ENCODE measurements at regions not wholly inside any gene's neighbourhood (a gene's known extent, or its start where the extent isn't known, plus 50 kb on each side); places are given as distances from the start of the nearest gene placed in this dataset.

DNA sequence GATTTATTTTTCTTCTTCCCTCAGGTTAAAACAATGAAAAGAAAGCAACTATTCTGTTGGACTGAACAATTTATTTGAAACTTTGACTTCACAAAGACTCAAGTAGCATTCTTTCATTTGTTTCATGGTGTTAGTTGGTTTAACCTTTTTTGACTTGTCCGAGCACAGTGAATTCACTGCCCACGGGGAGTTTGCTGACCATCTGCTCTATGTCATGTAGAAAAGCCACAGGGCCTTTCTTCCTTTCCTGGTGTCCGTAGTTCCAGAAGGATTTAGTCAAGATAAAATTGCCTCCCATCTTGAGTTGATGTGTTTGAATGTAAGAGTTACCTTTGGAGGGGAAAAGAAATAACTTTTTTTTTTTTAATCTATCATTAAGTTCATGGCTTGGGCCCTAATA is 55.1 kb upstream of the ZNF608 start:
- Histone ChIP-seq H3K27ac (ENCODE audit: insufficient read depth, low read depth, low read length) (no peak overlapping the region), H3K9me1 (replicated peaks; ENCODE audit: control insufficient read depth, extremely low read depth, insufficient read depth, low read length) (no peaks in the 10 kb centered on the region), H3K27me3 (ENCODE audit: control insufficient read depth in 2 of 2, insufficient read depth in 2 of 2, low read length in 2 of 2) (no peaks in the 10 kb centered on the region), H3K79me2 (ENCODE audit: control insufficient read depth, insufficient read depth, low read length) (no peaks in the 10 kb centered on the region), H4K20me1 (replicated peaks; ENCODE audit: control insufficient read depth, extremely low read depth, insufficient read depth, low read length) (no peaks in the 10 kb centered on the region), H3K36me3 (ENCODE audit: control insufficient read depth in 2 of 2, extremely low read depth in 1 of 2, insufficient read depth in 2 of 2, low read length in 2 of 2) (no peaks in the 10 kb centered on the region), H3K4me2 (ENCODE audit: insufficient read depth, low read length) (no peak overlapping the region), H2AFZ (ENCODE audit: low read depth, low read length) (no peak overlapping the region), H3K4me3 (replicated peaks in 1 of 3; ENCODE audit: insufficient read depth in 1 of 3, low read depth in 1 of 3, low read length in 3 of 3) (no peak overlapping the region), H3K9me3 (replicated peaks; ENCODE audit: control insufficient read depth, insufficient read depth, low read length) (no peaks in the 10 kb centered on the region), H3K4me1 (ENCODE audit: control insufficient read depth, extremely low read depth, insufficient read depth, low read length) (peaks cover 5% of the 10 kb centered on the region), H3K9ac (replicated peaks; ENCODE audit: extremely low read depth, insufficient read depth, low read length) (no peak overlapping the region)
- BruUV-seq (replicated peaks) = no TSS peak
- DNase-seq (ENCODE audit: low read depth, low spot score) = no peak
- CTCF ChIA-PET = no interaction called here
- dilution Hi-C loops (cut with MboI; ENCODE audit: extremely low pct_ligation_motif_present, low sequenced_read_pairs) = no loop called here
- TF ChIP-seq MYC (IDR thresholded peaks at IDR 0.05; ENCODE audit: low read depth, low read length) (no peak), EZH2 (IDR thresholded peaks at IDR 0.05; ENCODE audit: borderline replicate concordance, low read depth, low read length, severe bottlenecking) (no peak), POLR2A (IDR thresholded peaks at IDR 0.05; ENCODE audit: low read depth, low read length) (no peak), FOS (IDR thresholded peaks at IDR 0.05; ENCODE audit: borderline replicate concordance, insufficient read depth, low read length) (no peak), JUN (IDR thresholded peaks at IDR 0.05; ENCODE audit: borderline replicate concordance, insufficient read depth, insufficient read length, low read depth) (no peak)
- TF ChIP-seq, protein P1, sequence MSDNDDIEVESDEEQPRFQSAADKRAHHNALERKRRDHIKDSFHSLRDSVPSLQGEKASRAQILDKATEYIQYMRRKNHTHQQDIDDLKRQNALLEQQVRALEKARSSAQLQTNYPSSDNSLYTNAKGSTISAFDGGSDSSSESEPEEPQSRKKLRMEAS (IDR thresholded peaks at IDR 0.05; ENCODE audit: insufficient read depth, insufficient read length) = no peak
- no peak for FAIRE-seq
- POLR2A ChIA-PET = no interaction called here
- intact Hi-C loops (cut with micrococcal nuclease) = no loop called here

DNA sequence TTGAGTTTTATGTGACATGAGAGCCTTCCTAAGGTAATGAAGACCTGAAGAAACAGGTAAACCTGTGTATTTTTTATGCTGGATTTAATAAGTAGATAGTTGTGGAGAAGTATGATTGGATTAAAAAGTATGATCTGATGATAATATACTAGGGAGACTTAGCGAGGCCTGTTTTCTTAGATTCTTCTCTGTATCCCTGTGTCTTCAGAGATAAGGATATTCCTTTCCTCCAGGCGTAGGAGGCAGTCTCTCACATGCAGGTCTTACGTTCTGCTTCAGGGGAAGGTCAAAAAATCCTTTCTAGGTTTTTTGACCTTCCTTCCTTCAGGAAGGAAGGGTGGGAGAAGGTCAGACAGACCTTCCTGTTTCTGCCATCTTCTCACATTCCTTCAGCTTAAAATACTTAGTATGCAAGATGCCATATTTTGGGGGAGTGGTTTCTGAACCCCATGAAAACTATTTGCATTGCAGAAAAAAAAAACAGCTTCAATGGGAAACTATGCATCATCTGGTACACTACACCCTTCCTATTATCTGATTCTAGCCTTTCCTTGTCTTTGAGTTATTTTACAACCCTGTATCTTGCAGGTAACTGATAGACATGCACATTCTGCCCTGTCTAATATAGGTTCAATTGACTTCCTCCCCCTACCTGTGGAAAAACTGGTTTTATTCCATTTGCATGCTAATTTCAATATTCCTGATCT is 57.3 kb upstream of the ZNF608 start:
- Histone ChIP-seq H3K79me2 (ENCODE audit: control insufficient read depth, insufficient read depth, low read length) (no peaks in the 10 kb centered on the region), H3K4me1 (ENCODE audit: control insufficient read depth, extremely low read depth, insufficient read depth, low read length) (peaks cover 5% of the 10 kb centered on the region), H3K4me2 (ENCODE audit: insufficient read depth, low read length) (no peak overlapping the region), H3K36me3 (ENCODE audit: control insufficient read depth in 2 of 2, extremely low read depth in 1 of 2, insufficient read depth in 2 of 2, low read length in 2 of 2) (no peaks in the 10 kb centered on the region), H4K20me1 (replicated peaks; ENCODE audit: control insufficient read depth, extremely low read depth, insufficient read depth, low read length) (no peaks in the 10 kb centered on the region), H3K4me3 (replicated peaks in 1 of 3; ENCODE audit: insufficient read depth in 1 of 3, low read depth in 1 of 3, low read length in 3 of 3) (no peak overlapping the region), H3K27ac (ENCODE audit: insufficient read depth, low read depth, low read length) (no peak overlapping the region), H3K9me1 (replicated peaks; ENCODE audit: control insufficient read depth, extremely low read depth, insufficient read depth, low read length) (no peaks in the 10 kb centered on the region), H3K9ac (replicated peaks; ENCODE audit: extremely low read depth, insufficient read depth, low read length) (no peak overlapping the region), H3K9me3 (replicated peaks; ENCODE audit: control insufficient read depth, insufficient read depth, low read length) (no peaks in the 10 kb centered on the region), H3K27me3 (ENCODE audit: control insufficient read depth in 2 of 2, insufficient read depth in 2 of 2, low read length in 2 of 2) (no peaks in the 10 kb centered on the region), H2AFZ (ENCODE audit: low read depth, low read length) (no peak overlapping the region)
- no peak for TF ChIP-seq EZH2 (IDR thresholded peaks at IDR 0.05; ENCODE audit: borderline replicate concordance, low read depth, low read length, severe bottlenecking)
- no peak for TF ChIP-seq POLR2A (IDR thresholded peaks at IDR 0.05; ENCODE audit: low read depth, low read length)
- TF ChIP-seq, protein P1 (IDR thresholded peaks at IDR 0.05; ENCODE audit: insufficient read depth, insufficient read length) = no peak
- TF ChIP-seq JUN (IDR thresholded peaks at IDR 0.05; ENCODE audit: borderline replicate concordance, insufficient read depth, insufficient read length, low read depth) = no peak
- TF ChIP-seq FOS (IDR thresholded peaks at IDR 0.05; ENCODE audit: borderline replicate concordance, insufficient read depth, low read length) = no peak
- no peak for TF ChIP-seq POLR2AphosphoS5 (IDR thresholded peaks at IDR 0.05; ENCODE audit: insufficient read depth, low read depth, low read length)
- TF ChIP-seq GATA2 (IDR thresholded peaks at IDR 0.05; ENCODE audit: insufficient read depth, insufficient read length, low read depth, low read length) = no peak
- TF ChIP-seq, protein P2, sequence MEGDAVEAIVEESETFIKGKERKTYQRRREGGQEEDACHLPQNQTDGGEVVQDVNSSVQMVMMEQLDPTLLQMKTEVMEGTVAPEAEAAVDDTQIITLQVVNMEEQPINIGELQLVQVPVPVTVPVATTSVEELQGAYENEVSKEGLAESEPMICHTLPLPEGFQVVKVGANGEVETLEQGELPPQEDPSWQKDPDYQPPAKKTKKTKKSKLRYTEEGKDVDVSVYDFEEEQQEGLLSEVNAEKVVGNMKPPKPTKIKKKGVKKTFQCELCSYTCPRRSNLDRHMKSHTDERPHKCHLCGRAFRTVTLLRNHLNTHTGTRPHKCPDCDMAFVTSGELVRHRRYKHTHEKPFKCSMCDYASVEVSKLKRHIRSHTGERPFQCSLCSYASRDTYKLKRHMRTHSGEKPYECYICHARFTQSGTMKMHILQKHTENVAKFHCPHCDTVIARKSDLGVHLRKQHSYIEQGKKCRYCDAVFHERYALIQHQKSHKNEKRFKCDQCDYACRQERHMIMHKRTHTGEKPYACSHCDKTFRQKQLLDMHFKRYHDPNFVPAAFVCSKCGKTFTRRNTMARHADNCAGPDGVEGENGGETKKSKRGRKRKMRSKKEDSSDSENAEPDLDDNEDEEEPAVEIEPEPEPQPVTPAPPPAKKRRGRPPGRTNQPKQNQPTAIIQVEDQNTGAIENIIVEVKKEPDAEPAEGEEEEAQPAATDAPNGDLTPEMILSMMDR (IDR thresholded peaks at IDR 0.05; ENCODE audit: extremely low read depth in 1 of 2, insufficient read depth in 1 of 2, low read depth in 1 of 2, low read length in 2 of 2) = no peak
- no peak for TF ChIP-seq MYC (IDR thresholded peaks at IDR 0.05; ENCODE audit: low read depth, low read length)
- CTCF ChIA-PET = no interaction called here
- POLR2A ChIA-PET = no interaction called here
- intact Hi-C loops (cut with micrococcal nuclease) = no loop called here
- dilution Hi-C loops (cut with MboI; ENCODE audit: extremely low pct_ligation_motif_present, low sequenced_read_pairs) = no loop called here
- BruUV-seq (replicated peaks) = no TSS peak
- DNase-seq (ENCODE audit: low read depth, low spot score) (no peak), FAIRE-seq (no peak)

Data from endothelial cell of umbilical vein (primary cell).